GM12878 (cell line): ENCODE measurements at regions not wholly inside any gene's neighbourhood (a gene's known extent, or its start where the extent isn't known, plus 50 kb on each side); places are given as distances from the start of the nearest gene placed in this dataset.

Source experiments
- ATAC-seq: fragments of 200-7000 bp; cut with Tn5 transposase; 3 replicates; pipeline ENCODE4 v1.9.1; 2020; ENCODE audit warnings: mild to moderate bottlenecking, moderate library complexity
- BruUV-seq: library from RNA; stranded (reverse); fragments of 400-500 nt; replicated peaks from 2 replicates; lab custom pipeline; 2021; lab: Mats Ljungman, UMichigan
- CTCF ChIA-PET: fragments of 300-600 bp; sonication (Branson Sonifier 250); formaldehyde crosslinking; extraction: SDS; loops from one replicate; lab custom pipeline; 2021; ENCODE audit warnings: inconsistent platforms; lab: Yijun Ruan, JAX
- POLR2A ChIA-PET: fragments of 350-600 bp; formaldehyde crosslinking; extraction: SDS; loops from one replicate; lab custom pipeline; 2021; ENCODE audit warnings: inconsistent platforms; lab: Charles Lee
- RAD21 ChIA-PET: fragments of 300-600 bp; sonication (Branson Sonifier 250); formaldehyde crosslinking; loops from one replicate; lab custom pipeline; 2023; ENCODE audit warnings: antibody characterized with exemption; ENCODE audit not compliant: unreplicated experiment; lab: Charles Lee
- SMC1A ChIA-PET: fragments of 300-600 bp; sonication (Branson Sonifier 250); formaldehyde crosslinking; loops from one replicate; lab custom pipeline; 2023; ENCODE audit not compliant: unreplicated experiment, uncharacterized antibody; lab: Charles Lee
- DNase-seq: peaks from one replicate; pipeline ENCODE4 v3.0.0-alpha.2; 2011; ENCODE audit warnings: low read depth, low spot score
- FAIRE-seq: peaks from 3 replicates; lab custom pipeline; 2011; peaks lifted over from hg19 to GRCh38; lab: Jason Lieb, UNC
- H2AFZ ChIP-seq: 2 replicates; pipeline ENCODE4 v1.6.0; 2011; ENCODE audit warnings: low read depth, low read length, control low read depth; ENCODE audit not compliant: control insufficient read depth
- H3K27ac ChIP-seq: 2 replicates; pipeline ENCODE4 v1.5.1; 2011; ENCODE audit warnings: control low read depth; ENCODE audit not compliant: control insufficient read depth, insufficient read depth
- H3K27me3 ChIP-seq, 2 experiments: replicated peaks in 1 of 2; 2 replicates each; pipeline versions ENCODE4 v1.6.0 to v1.6.1; 2011; ENCODE audit warnings: low read length in 1 of 2; ENCODE audit not compliant: control insufficient read depth in 2 of 2, insufficient read depth in 2 of 2
- H3K36me3 ChIP-seq, 2 experiments: 2 replicates each; pipeline ENCODE4 v1.5.1; 2011; ENCODE audit warnings: low read length in 1 of 2; ENCODE audit not compliant: control insufficient read depth in 2 of 2, insufficient read depth in 2 of 2
- H3K4me1 ChIP-seq: 2 replicates; pipeline ENCODE4 v1.6.1; 2011; ENCODE audit warnings: mild to moderate bottlenecking, low read length, moderate library complexity, mixed read lengths; ENCODE audit not compliant: control insufficient read depth, insufficient read depth
- H3K4me2 ChIP-seq: 2 replicates; pipeline ENCODE4 v1.6.0; 2011; ENCODE audit warnings: control low read depth; ENCODE audit not compliant: control insufficient read depth, insufficient read depth
- H3K4me3 ChIP-seq: fragments of 200-600 bp; sonication (generic); 2 replicates; pipeline ENCODE4 v1.5.1; 2016
- H3K79me2 ChIP-seq: 2 replicates; pipeline ENCODE4 v1.6.0; 2011; ENCODE audit warnings: low read length; ENCODE audit not compliant: control insufficient read depth, insufficient read depth
- H3K9ac ChIP-seq: 2 replicates; pipeline ENCODE4 v1.8.0; 2011; ENCODE audit warnings: low read length, control low read depth, mixed read lengths; ENCODE audit not compliant: control insufficient read depth, insufficient read depth
- H3K9me3 ChIP-seq: replicated peaks from 3 replicates; pipeline ENCODE4 v1.5.1; 2011; ENCODE audit warnings: mild to moderate bottlenecking, low read length; ENCODE audit not compliant: control insufficient read depth, insufficient read depth
- H4K20me1 ChIP-seq: 2 replicates; pipeline ENCODE4 v1.6.0; 2011; ENCODE audit not compliant: control insufficient read depth, insufficient read depth
- ZBTB4 ChIP-seq: fragments of 450-650 bp; formaldehyde crosslinking; IDR thresholded peaks from 2 replicates; pipeline ENCODE4 v1.4.0; 2022; ENCODE audit warnings: mild to moderate bottlenecking, moderate library complexity
- WGBS: methylation state at CpG from one replicate; pipeline ENCODE4 v1.1.6; 2016; ENCODE audit warnings: low lambda C conversion rate; ENCODE audit not compliant: insufficient replicate concordance, insufficient coverage; ENCODE audit errors: missing lambda C conversion rate; 5-methylcytosine and 5-hydroxymethylcytosine counted together
- in situ Hi-C: fragments of 300-500 bp; cut with MboI; formaldehyde crosslinking; loops from 9 replicates; pipeline ENCODE4 v1.14.3; 2018; ENCODE audit warnings: mixed read lengths
- intact Hi-C: fragments of 100-400 bp; cut with micrococcal nuclease; formaldehyde crosslinking; loops from one replicate; pipeline ENCODE4 v1.14.2; 2022; ENCODE audit not compliant: unreplicated experiment

GRCh38 chrX:10288373-10288975 lies 131.7 kb downstream of the CLCN4 start:
- no peak for ATAC-seq
- 29% methylated on average over 7 of the region's 7 CpGs for WGBS

More at GRCh38 chrX:10288373-10288975, 131.7 kb downstream of the CLCN4 start:
- BruUV-seq = no TSS peak
- DNase-seq = no peak
- H3K4me1 ChIP-seq = no peaks in the 10 kb centered on the region
- TF ChIP-seq ZBTB4 (CRISPR knock-in tag) = no peak
- TF ChIP-seq, all 136 proteins: peak for 0
- no peak overlapping the region for H3K9ac ChIP-seq
- no peak overlapping the region for H3K27ac ChIP-seq
- H3K36me3 ChIP-seq = no peaks in the 10 kb centered on the region
- no peaks in the 10 kb centered on the region for H3K79me2 ChIP-seq
- no peaks in the 10 kb centered on the region for H3K9me3 ChIP-seq
- no peak overlapping the region for H3K4me2 ChIP-seq
- no peak for FAIRE-seq
- no peaks in the 10 kb centered on the region; a peak in 1 of 4 replicates for H3K27me3 ChIP-seq
- H4K20me1 ChIP-seq = no peaks in the 10 kb centered on the region
- no peak overlapping the region for H2AFZ ChIP-seq
- in situ Hi-C loops = no loop called here
- H3K4me3 ChIP-seq = no peak overlapping the region
- SMC1A ChIA-PET = no interaction called here
- CTCF ChIA-PET = no interaction called here
- POLR2A ChIA-PET = no interaction called here
- RAD21 ChIA-PET = no interaction called here
- intact Hi-C loops = no loop called here
